Fibroblast of lung (primary cell): ENCODE measurements at regions not wholly inside any gene's neighbourhood (a gene's known extent, or its start where the extent isn't known, plus 50 kb on each side); places are given as distances from the start of the nearest gene placed in this dataset.
"Not testable (repeated sequence)": the region's sequence is repeated elsewhere in the genome, so short reads cannot be mapped to it uniquely, and the experiment has no call there.

ENCODE experiments used
- DNase-seq, 2 donors: peaks; one replicate each; pipeline versions ENCODE4 v3.0.0 to v3.0.0-alpha.2; 2010; ENCODE audit warnings: low read depth in 2 of 2
- H2AFZ ChIP-seq: 2 replicates; pipeline ENCODE4 v1.5.1; 2012; ENCODE audit warnings: low read length, control low read depth, inconsistent platforms
- H3K27ac ChIP-seq: 2 replicates; pipeline ENCODE4 v1.5.1; 2011; ENCODE audit warnings: low read length, control low read depth; ENCODE audit not compliant: insufficient read depth
- H3K27me3 ChIP-seq: 2 replicates; pipeline ENCODE4 v1.5.1; 2011; ENCODE audit warnings: mild to moderate bottlenecking, low read length; ENCODE audit not compliant: control insufficient read depth, insufficient read depth
- H3K36me3 ChIP-seq: 2 replicates; pipeline ENCODE4 v1.5.1; 2011; ENCODE audit warnings: low read length; ENCODE audit not compliant: control insufficient read depth, insufficient read depth
- H3K4me1 ChIP-seq: 2 replicates; pipeline ENCODE4 v1.5.1; 2011; ENCODE audit warnings: low read length; ENCODE audit not compliant: control insufficient read depth, insufficient read depth; ENCODE audit errors: extremely low read depth
- H3K4me2 ChIP-seq: 2 replicates; pipeline ENCODE4 v1.5.1; 2011; ENCODE audit warnings: low read length, control low read depth; ENCODE audit not compliant: insufficient read depth; ENCODE audit errors: extremely low read depth
- H3K4me3 ChIP-seq, 4 experiments: fragments of 200-600 bp in 1 of 4; sonication (generic) in 1 of 4; replicated peaks in 1 of 4; 2 replicates each; pipeline ENCODE4 v1.5.1; 2011 to 2016; ENCODE audit warnings: low read length in 4 of 4, low read depth in 3 of 4, mild to moderate bottlenecking in 3 of 4, control low read depth in 2 of 4, inconsistent platforms in 1 of 4, mixed read lengths in 1 of 4; ENCODE audit not compliant: insufficient read depth in 1 of 4; ENCODE audit errors: control extremely low read depth in 1 of 4
- H3K79me2 ChIP-seq: 2 replicates; pipeline ENCODE4 v1.5.1; 2012; ENCODE audit warnings: mild to moderate bottlenecking, low read length, inconsistent platforms; ENCODE audit not compliant: control insufficient read depth, insufficient read depth
- H3K9ac ChIP-seq: 2 replicates; pipeline ENCODE4 v1.5.1; 2011; ENCODE audit warnings: mild to moderate bottlenecking, low read length, control low read depth; ENCODE audit not compliant: insufficient read depth
- H3K9me3 ChIP-seq: 2 replicates; pipeline ENCODE4 v1.5.1; 2012; ENCODE audit warnings: low read depth, low read length; ENCODE audit not compliant: control insufficient read depth, insufficient read depth
- H4K20me1 ChIP-seq: 2 replicates; pipeline ENCODE4 v1.5.1; 2011; ENCODE audit warnings: low read length; ENCODE audit not compliant: control insufficient read depth, insufficient read depth; ENCODE audit errors: extremely low read depth

GRCh38 chr5:176073996-176074571 is 106.0 kb upstream of the THOC3 start:
- H3K9ac ChIP-seq, H2AFZ ChIP-seq, H3K27ac ChIP-seq, H3K9me3 ChIP-seq, H3K4me2 ChIP-seq, H3K79me2 ChIP-seq, H3K4me3 ChIP-seq, H3K27me3 ChIP-seq, DNase-seq, H4K20me1 ChIP-seq, H3K4me1 ChIP-seq, H3K36me3 ChIP-seq: not testable (repeated sequence)

DNA sequence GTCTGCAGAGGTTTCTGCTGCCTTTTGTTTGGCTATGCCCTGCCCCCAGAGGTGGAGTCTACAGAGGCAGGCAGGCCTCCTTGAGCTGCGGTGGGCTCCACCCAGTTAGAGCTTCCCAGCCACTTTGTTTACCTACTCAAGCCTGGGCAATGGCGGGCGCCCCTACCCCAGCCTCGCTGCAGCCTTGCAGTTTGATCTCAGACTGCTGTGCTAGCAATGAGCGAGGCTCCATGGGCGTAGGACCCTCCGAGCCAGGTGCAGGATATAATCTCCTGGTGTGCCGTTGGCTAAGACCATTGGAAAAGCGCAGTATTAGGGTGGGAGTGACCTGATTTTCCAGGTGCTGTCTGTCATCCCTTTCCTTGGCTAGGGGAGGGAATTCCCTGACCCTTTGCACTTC is 115.6 kb upstream of the THOC3 start:
- H4K20me1 ChIP-seq, H3K4me3 ChIP-seq, H3K79me2 ChIP-seq, H3K4me1 ChIP-seq, H3K9me3 ChIP-seq, DNase-seq, H2AFZ ChIP-seq, H3K4me2 ChIP-seq, H3K36me3 ChIP-seq, H3K27me3 ChIP-seq, H3K27ac ChIP-seq, H3K9ac ChIP-seq: not testable (repeated sequence)

DNA sequence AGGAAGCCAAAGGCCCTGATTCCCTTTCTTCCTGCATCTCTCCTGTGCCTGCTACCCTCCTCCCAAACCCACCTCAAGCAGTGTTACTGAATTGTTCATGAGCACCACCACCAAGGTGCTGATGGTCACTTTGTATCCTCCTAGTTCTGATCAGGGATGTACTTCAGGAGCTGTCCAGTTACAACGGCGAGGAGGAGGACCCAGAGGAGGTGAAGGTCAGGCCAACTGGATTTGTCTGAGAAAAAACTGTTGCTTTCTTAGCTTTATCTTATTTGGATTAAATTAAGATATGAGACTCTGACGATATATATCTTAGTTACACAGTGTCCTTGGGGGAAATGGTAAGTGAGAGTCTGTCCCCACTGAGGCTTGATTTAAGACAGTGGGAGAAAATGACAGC is 135.0 kb upstream of the THOC3 start:
- H3K4me3 ChIP-seq, H3K79me2 ChIP-seq, H3K9me3 ChIP-seq, H3K4me1 ChIP-seq, H3K4me2 ChIP-seq, H3K36me3 ChIP-seq, H2AFZ ChIP-seq, H3K9ac ChIP-seq, H4K20me1 ChIP-seq, DNase-seq, H3K27ac ChIP-seq, H3K27me3 ChIP-seq: not testable (repeated sequence)

GRCh38 chr5:176112888-176113287 is 125.3 kb upstream of the SIMC1 start:
- H3K79me2 ChIP-seq, DNase-seq, H3K4me3 ChIP-seq, H3K4me2 ChIP-seq, H3K9me3 ChIP-seq, H3K9ac ChIP-seq, H3K27ac ChIP-seq, H2AFZ ChIP-seq, H3K4me1 ChIP-seq, H4K20me1 ChIP-seq, H3K27me3 ChIP-seq, H3K36me3 ChIP-seq: not testable (repeated sequence)

DNA sequence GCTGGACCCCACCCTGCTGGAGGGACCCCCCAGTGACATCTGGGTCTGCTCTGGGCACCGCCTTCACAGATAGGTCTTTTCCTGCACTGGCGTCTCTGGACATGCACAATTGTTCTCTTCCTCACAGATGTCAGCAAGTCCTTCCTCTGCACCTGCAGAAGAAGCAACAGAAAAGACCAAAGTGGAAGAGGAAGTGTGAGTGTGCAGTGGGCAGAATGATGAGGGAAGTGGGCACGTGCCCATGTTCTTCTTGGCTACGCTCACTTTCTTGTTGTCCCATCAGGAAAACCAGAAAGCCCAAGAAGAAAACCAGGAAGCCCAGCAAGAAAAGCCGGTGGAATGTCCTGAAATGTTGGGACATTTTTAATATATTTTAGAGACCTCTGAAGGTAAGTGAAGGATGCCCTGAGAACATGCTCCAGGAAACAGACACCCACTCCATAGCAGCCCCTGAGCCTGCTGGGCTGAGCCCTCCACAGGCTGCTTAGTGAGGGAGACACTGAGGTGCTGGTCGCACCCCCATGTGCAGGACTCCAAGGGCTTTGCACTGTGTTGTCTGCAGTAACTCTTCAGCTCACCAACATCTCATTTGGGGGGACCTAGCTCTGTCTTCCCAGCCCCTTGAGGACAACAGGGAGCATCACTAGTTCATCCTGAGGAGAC is 124.4 kb upstream of the SIMC1 start:
- H3K4me3 ChIP-seq, H2AFZ ChIP-seq, DNase-seq, H3K9me3 ChIP-seq, H3K79me2 ChIP-seq, H3K27ac ChIP-seq, H3K4me2 ChIP-seq, H3K27me3 ChIP-seq, H3K4me1 ChIP-seq, H4K20me1 ChIP-seq, H3K36me3 ChIP-seq, H3K9ac ChIP-seq: not testable (repeated sequence)

DNA sequence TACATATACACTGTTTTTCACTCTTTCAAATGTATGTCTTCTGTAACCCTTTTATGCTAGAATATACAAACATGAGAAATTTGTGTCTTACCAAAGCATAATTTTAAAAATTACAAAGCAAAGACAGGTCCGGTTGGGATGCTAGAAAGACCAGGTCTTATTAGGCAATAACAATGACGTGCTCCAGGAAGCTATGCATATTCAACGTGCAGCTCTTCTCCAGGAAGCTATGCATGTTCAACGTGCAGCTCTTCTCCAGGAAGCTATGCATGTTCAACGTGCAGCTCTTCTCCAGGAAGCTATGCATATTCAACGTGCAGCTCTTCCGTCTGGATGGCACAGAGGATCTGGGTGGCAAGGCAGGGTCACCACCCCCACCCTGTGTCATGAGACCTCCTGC is 123.4 kb upstream of the SIMC1 start:
- not testable (repeated sequence) for H3K9me3 ChIP-seq, H3K9ac ChIP-seq, H3K27me3 ChIP-seq, DNase-seq, H3K36me3 ChIP-seq, H3K27ac ChIP-seq, H3K79me2 ChIP-seq, H3K4me2 ChIP-seq, H2AFZ ChIP-seq, H3K4me3 ChIP-seq, H3K4me1 ChIP-seq, H4K20me1 ChIP-seq

DNA sequence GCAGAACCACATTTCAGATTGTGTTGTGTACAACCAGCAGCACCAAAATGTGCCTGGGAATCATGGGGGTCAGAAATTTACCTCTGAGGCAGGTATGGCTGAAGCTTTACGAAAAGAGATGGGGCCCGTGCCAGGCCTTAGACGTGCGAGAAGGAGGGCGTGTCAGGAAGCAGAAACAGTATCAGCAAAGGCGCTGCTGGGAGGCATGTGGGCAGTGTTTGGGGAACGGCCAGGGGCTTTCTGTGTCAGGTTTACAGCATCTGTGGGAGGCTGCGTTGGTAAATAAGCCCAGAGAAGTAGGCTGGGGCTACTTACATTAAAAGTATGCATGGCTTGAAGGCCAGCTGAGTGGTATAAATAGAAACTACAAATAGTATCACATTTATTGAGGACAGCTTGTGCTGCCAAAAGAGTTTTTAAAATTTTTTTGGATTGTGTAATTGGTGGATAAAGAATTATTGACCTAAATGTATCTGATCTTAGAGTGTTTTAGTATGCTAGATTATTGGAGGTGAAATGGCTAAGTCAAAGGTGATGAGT is 120.5 kb upstream of the SIMC1 start:
- not testable (repeated sequence) for H3K9me3 ChIP-seq, H3K79me2 ChIP-seq, H3K9ac ChIP-seq, H3K4me1 ChIP-seq, H4K20me1 ChIP-seq, H2AFZ ChIP-seq, DNase-seq, H3K4me3 ChIP-seq, H3K27ac ChIP-seq, H3K36me3 ChIP-seq, H3K4me2 ChIP-seq, H3K27me3 ChIP-seq
